ENCODE measurements at regions not wholly inside any gene's neighbourhood (a gene's known extent, or its start where the extent isn't known, plus 50 kb on each side); places are given as distances from the start of the nearest gene placed in this dataset.

DNA sequence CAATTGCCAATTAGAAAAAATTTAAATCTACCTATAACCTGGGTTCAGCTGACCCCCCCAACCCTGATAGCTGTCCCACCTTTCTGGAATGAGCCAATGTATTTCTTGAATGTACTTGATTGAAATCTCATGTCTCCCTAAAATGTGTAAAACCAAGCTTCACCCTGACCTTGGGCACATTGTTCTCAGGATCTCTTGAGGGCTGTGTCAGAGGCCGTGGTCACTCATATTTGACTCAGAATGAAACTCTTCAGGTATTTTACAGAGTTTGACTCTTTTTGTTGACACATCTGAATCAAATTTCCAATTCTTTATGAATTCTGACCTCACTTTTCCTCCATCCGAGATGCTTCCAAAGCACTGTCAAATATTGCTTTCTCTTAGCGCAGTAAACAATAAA lies 115.3 kb upstream of the BEND4 start:
- in situ Hi-C loops (cut with MboI; ENCODE audit: low pct_ligation_motif_present in 1 of 4, low pct_unique_long_range_greater_than_20kb in 1 of 4, low sequenced_read_pairs in 3 of 4) (no loop called here), intact Hi-C loops (cut with DNase I; ENCODE audit: low total_unique reads) (no loop called here)
- no peak overlapping the region for H3K4me3 ChIP-seq
- 85 to 93% methylated on average over 3 of the region's 3 CpGs for WGBS, 2 donors (ENCODE audit: low coverage in 1 of 2)
- TF ChIP-seq POLR2A (IDR thresholded peaks at IDR 0.05) (no peak), EP300 (IDR thresholded peaks at IDR 0.05; ENCODE audit: low read depth) (no peak), POLR2AphosphoS5 (IDR thresholded peaks at IDR 0.05) (no peak)
- TF ChIP-seq, protein P1, sequence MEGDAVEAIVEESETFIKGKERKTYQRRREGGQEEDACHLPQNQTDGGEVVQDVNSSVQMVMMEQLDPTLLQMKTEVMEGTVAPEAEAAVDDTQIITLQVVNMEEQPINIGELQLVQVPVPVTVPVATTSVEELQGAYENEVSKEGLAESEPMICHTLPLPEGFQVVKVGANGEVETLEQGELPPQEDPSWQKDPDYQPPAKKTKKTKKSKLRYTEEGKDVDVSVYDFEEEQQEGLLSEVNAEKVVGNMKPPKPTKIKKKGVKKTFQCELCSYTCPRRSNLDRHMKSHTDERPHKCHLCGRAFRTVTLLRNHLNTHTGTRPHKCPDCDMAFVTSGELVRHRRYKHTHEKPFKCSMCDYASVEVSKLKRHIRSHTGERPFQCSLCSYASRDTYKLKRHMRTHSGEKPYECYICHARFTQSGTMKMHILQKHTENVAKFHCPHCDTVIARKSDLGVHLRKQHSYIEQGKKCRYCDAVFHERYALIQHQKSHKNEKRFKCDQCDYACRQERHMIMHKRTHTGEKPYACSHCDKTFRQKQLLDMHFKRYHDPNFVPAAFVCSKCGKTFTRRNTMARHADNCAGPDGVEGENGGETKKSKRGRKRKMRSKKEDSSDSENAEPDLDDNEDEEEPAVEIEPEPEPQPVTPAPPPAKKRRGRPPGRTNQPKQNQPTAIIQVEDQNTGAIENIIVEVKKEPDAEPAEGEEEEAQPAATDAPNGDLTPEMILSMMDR (IDR thresholded peaks at IDR 0.05), result no peak
- H3K27ac ChIP-seq, result no peak overlapping the region
- H3K27me3 ChIP-seq, result no peaks in the 10 kb centered on the region
- no peaks in the 10 kb centered on the region for H3K36me3 ChIP-seq
- DNase-seq, result no peak
- H3K4me1 ChIP-seq, result no peaks in the 10 kb centered on the region
- no peaks in the 10 kb centered on the region for H3K9me3 ChIP-seq

DNA sequence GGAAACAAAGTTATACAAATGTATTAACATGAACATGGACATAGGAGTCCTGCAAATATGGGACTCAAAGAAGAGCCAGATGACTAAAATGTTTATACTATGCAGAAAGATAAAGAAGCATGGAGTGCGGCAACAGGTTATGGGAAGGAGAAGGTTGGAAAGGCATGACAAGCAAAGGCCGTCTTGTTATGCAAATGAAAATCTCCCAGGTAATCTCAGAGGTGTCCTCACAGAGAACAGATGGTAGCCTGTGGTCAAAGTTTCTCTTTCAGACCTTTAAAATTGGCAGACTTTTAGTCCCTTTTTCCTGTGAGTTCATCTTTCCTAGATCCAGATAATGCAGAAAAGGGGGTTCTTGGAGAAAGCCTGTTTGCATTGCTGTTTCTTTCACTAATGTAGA lies 116.4 kb upstream of the BEND4 start:
- intact Hi-C loops (cut with DNase I; ENCODE audit: low total_unique reads), result no loop called here
- WGBS, 2 donors (ENCODE audit: low coverage in 1 of 2), result 37 to 47% methylated on average over 2 of the region's 2 CpGs
- DNase-seq, result no peak
- TF ChIP-seq POLR2A (IDR thresholded peaks at IDR 0.05), result no peak
- TF ChIP-seq, protein P1 (IDR thresholded peaks at IDR 0.05), result no peak
- TF ChIP-seq POLR2AphosphoS5 (IDR thresholded peaks at IDR 0.05), result no peak
- TF ChIP-seq EP300 (IDR thresholded peaks at IDR 0.05; ENCODE audit: low read depth), result no peak
- in situ Hi-C loops (cut with MboI; ENCODE audit: low pct_ligation_motif_present in 1 of 4, low pct_unique_long_range_greater_than_20kb in 1 of 4, low sequenced_read_pairs in 3 of 4), result no loop called here
- no peaks in the 10 kb centered on the region for H3K36me3 ChIP-seq
- H3K4me1 ChIP-seq, result no peaks in the 10 kb centered on the region
- H3K27me3 ChIP-seq, result no peaks in the 10 kb centered on the region
- H3K4me3 ChIP-seq, result no peak overlapping the region
- no peaks in the 10 kb centered on the region for H3K9me3 ChIP-seq
- no peak overlapping the region for H3K27ac ChIP-seq

DNA sequence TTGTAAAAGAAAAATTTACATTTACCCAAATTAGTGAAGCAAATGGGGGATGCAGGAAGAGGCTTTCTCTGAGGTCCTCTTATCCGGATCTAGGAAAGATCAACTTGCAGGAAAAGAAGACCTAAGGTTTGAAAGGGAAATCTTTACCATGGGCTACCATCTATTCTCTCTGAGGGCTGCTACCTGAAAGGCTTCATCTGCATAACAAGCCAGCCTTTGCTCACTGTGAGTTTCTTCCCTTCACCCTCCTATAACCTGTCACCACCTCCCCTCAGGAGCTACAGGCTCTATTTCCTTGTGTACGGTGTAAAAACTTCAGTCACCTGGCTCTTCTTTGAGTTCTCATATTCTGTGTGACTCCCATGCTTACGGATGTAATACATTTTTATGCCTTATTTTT lies 118.6 kb upstream of the BEND4 start:
- Histone ChIP-seq H3K4me1 (no peaks in the 10 kb centered on the region), H3K9me3 (no peaks in the 10 kb centered on the region), H3K36me3 (no peaks in the 10 kb centered on the region), H3K27me3 (no peaks in the 10 kb centered on the region), H3K4me3 (no peak overlapping the region), H3K27ac (no peak overlapping the region)
- in situ Hi-C loops (cut with MboI; ENCODE audit: low pct_ligation_motif_present in 1 of 4, low pct_unique_long_range_greater_than_20kb in 1 of 4, low sequenced_read_pairs in 3 of 4) (no loop called here), intact Hi-C loops (cut with DNase I; ENCODE audit: low total_unique reads) (no loop called here)
- TF ChIP-seq EP300 (IDR thresholded peaks at IDR 0.05; ENCODE audit: low read depth) (no peak), POLR2AphosphoS5 (IDR thresholded peaks at IDR 0.05) (no peak), POLR2A (IDR thresholded peaks at IDR 0.05) (no peak)
- TF ChIP-seq, protein P1 (IDR thresholded peaks at IDR 0.05), result no peak
- WGBS, 2 donors (ENCODE audit: low coverage in 1 of 2), result 75 to 88% methylated on average over 3 of the region's 3 CpGs
- no peak for DNase-seq

DNA sequence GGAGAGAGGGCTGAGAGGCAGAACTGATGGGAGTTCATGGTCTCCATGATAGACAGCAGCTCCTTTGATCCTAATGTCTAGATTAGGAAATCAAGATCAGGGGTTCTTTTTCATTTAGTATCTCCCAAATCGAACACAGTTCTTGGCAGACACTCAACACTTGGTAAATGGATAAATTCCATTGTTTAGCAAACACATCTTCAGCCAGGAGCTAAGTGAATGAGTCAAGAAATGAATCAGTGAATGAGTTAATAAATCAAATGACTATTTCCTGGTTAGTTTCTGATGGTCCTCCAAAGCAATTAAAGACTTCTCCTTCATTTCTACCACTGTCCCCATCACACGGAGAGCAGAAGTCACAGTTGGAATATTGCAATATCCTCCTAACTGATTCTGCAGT lies 120.0 kb upstream of the SHISA3 start:
- in situ Hi-C loops (cut with MboI; ENCODE audit: low pct_ligation_motif_present in 1 of 4, low pct_unique_long_range_greater_than_20kb in 1 of 4, low sequenced_read_pairs in 3 of 4) (loop anchor here in 2 of 4 donors (25.0 kb wide), 1 partner anchor 235 kb away; no protein-coding TSS in a partner anchor), intact Hi-C loops (cut with DNase I; ENCODE audit: low total_unique reads) (no loop called here)
- H3K36me3 ChIP-seq, result no peaks in the 10 kb centered on the region
- TF ChIP-seq EP300 (IDR thresholded peaks at IDR 0.05; ENCODE audit: low read depth) (no peak), POLR2AphosphoS5 (IDR thresholded peaks at IDR 0.05) (no peak), POLR2A (IDR thresholded peaks at IDR 0.05) (no peak)
- TF ChIP-seq, protein P1 (IDR thresholded peaks at IDR 0.05), result no peak
- no peak for DNase-seq
- no peak overlapping the region for H3K27ac ChIP-seq
- WGBS, 2 donors (ENCODE audit: low coverage in 1 of 2), result 42 to 78% methylated on average over 1 to 2 of the region's 2 CpGs
- no peaks in the 10 kb centered on the region for H3K9me3 ChIP-seq
- H3K4me3 ChIP-seq, result no peak overlapping the region
- H3K27me3 ChIP-seq, result no peaks in the 10 kb centered on the region
- peaks cover 0 to 8% (median 0%) of the 10 kb centered on the region in 4 donors for H3K4me1 ChIP-seq

All from transverse colon (tissue), 4 donors.